EL (cell line): ENCODE measurements at regions not wholly inside any gene's neighbourhood (a gene's known extent, or its start where the extent isn't known, plus 50 kb on each side); places are given as distances from the start of the nearest gene placed in this dataset.

Experiments used
- DNase-seq: peaks from one replicate; pipeline ENCODE4 v3.0.0-alpha.2; 2016

DNA sequence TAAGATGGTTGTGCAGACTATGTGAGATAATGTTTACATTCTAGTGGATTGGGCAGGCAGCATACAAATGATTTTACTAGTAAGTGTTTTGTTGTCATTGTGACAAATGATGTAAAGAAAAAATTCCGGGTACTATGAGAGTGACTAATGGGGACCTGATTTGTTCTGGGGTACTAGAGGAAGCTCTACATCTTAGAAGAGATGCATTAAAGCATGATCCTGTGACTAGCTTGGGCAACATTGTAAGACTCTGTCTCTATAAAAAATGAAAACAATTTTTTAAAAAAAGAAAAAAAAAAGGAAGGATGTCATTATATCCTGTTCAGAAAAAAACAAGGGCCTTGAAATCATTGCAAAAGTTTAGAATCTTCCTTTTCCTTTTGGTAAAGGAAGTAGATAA is 58.1 kb upstream of the MYRIP start:
- DNase-seq = no peak

DNA sequence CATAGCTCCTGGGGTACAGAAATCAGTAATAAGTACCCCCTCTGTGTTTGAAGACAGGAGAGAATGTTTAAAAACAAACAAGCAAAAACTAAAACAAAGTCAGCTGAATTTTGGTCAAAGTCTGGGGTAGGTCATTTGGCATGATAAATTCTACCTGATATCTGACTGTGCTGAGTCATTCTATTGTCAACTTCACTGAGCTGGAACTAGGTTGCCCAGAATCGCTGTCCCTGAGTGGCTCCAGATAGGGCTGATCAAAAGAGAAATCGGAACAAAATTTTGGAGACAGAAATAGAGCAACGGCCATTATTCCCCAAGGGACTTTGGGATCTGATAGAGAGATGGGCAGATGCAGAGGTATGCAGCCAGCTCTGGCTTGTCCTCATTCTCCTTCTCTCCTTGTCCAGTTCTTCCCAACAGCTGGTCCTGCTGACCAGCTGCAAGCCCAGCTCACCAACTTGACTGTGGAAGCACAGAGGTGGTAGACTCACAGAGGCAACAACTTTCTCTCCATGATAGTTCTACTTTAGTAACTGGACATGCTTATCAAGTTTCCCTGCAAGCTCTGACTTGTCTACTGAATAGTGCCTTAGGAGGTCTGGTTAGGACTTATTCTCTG is 57.3 kb upstream of the MYRIP start:
- no peak for DNase-seq

DNA sequence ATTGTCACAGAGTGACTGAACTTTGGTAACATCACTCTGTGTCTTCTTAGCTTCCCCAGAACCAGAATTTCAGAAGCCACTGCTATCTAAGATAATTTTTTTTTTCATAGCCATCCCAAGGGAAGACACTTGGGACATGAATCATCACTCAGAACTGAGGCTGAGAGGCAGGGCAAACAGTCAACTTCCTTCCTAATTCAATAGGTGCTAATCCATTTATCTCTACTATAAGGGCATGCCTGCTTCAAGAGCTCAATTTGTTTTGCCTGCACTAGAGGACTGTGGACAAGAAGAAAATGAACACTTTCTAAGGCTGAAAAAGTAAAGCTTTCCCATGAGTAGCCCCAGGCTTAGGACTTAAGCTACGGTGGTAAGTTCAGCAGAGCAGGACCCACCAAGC is 56.7 kb upstream of the MYRIP start:
- peak; percentile 37 for DNase-seq

DNA sequence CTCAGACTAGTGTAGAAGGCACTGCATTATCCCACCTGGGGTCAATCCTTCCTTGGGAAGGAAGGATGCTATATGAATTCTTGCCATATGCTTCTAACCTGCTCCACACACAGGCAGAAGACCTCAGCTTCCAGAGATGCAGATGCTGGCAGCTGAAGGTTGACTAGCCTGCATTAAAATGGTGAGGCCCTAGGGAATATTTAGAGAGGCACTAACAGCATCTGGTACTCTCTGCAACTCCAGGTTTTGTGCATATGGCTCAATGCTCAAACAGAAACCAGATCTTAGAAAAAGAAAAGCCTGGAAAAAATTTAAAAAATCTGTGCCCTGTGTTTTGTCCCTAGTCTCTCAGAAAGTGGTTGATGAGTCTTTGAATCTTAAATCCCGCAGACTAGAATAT is 56.0 kb upstream of the MYRIP start:
- DNase-seq = no peak

DNA sequence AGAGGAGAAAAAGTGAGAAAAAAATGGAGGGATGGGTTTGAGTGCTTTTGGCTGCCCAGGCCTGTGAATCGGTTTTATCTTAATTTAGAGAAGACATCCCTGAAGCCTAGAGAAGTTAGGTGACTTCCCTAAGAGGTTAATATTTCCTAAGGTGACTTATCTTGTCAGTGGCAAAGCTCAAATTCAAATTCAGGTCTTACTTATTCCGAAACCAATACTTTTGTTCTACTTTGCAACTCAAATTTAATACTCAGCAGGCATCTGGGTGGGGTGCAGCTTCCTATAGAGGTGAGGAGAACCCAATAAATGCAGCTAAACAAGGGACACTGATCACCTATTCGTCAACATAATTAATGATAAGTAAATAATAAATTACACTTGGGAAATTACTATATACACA is 54.9 kb upstream of the MYRIP start:
- no peak for DNase-seq

DNA sequence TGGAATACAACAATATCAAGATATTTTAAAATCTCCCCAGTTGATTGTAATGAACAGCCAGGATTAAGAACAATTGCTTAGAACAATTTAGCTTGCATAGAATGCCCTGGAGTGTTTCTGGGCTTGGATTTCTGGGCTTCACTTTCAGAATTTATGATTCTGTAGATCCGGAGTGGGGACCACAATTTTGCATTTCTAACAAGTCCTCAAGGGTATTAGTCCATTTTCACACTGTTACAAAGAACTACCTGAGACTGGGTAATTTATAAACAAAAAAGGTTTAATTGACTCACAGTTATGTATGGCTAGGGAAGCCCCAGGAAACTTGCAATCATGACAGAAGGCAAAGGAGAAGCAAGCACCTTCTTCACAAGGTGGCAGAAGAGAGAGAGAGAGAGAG is 54.3 kb upstream of the MYRIP start:
- no peak for DNase-seq

DNA sequence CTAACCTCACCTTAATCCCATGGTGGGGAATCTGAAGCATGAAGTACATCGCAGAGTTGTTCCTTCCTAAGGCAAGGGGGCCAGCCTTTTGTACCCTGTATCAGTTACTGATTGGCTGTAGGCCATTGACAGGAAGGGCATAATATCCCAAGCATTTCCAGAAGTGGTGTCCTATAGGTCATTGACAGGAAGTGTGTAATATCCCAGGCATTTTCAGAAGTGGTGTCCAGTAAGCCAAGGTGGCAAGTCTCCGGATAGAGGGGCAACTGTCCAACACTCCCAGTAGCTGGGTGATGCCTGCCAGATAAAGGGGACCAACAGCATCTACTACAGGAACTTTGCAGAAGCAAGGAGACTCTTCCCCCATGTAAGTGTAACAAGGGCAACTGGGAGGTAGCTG is 52.1 kb upstream of the MYRIP start:
- peak; percentile 29 for DNase-seq
